GM12878 (cell line): ENCODE measurements at regions not wholly inside any gene's neighbourhood (a gene's known extent, or its start where the extent isn't known, plus 50 kb on each side); places are given as distances from the start of the nearest gene placed in this dataset.

Source experiments
- ATAC-seq: fragments of 200-7000 bp; cut with Tn5 transposase; 3 replicates; pipeline ENCODE4 v1.9.1; 2020; ENCODE audit warnings: mild to moderate bottlenecking, moderate library complexity
- BruUV-seq: library from RNA; stranded (reverse); fragments of 400-500 nt; replicated peaks from 2 replicates; lab custom pipeline; 2021; lab: Mats Ljungman, UMichigan
- CTCF ChIA-PET: fragments of 300-600 bp; sonication (Branson Sonifier 250); formaldehyde crosslinking; extraction: SDS; loops from one replicate; lab custom pipeline; 2021; ENCODE audit warnings: inconsistent platforms; lab: Yijun Ruan, JAX
- POLR2A ChIA-PET: fragments of 350-600 bp; formaldehyde crosslinking; extraction: SDS; loops from one replicate; lab custom pipeline; 2021; ENCODE audit warnings: inconsistent platforms; lab: Charles Lee
- RAD21 ChIA-PET: fragments of 300-600 bp; sonication (Branson Sonifier 250); formaldehyde crosslinking; loops from one replicate; lab custom pipeline; 2023; ENCODE audit warnings: antibody characterized with exemption; ENCODE audit not compliant: unreplicated experiment; lab: Charles Lee
- SMC1A ChIA-PET: fragments of 300-600 bp; sonication (Branson Sonifier 250); formaldehyde crosslinking; loops from one replicate; lab custom pipeline; 2023; ENCODE audit not compliant: unreplicated experiment, uncharacterized antibody; lab: Charles Lee
- DNase-seq: peaks from one replicate; pipeline ENCODE4 v3.0.0-alpha.2; 2011; ENCODE audit warnings: low read depth, low spot score
- FAIRE-seq: peaks from 3 replicates; lab custom pipeline; 2011; peaks lifted over from hg19 to GRCh38; lab: Jason Lieb, UNC
- H2AFZ ChIP-seq: 2 replicates; pipeline ENCODE4 v1.6.0; 2011; ENCODE audit warnings: low read depth, low read length, control low read depth; ENCODE audit not compliant: control insufficient read depth
- H3K27ac ChIP-seq: 2 replicates; pipeline ENCODE4 v1.5.1; 2011; ENCODE audit warnings: control low read depth; ENCODE audit not compliant: control insufficient read depth, insufficient read depth
- H3K27me3 ChIP-seq, 2 experiments: replicated peaks in 1 of 2; 2 replicates each; pipeline versions ENCODE4 v1.6.0 to v1.6.1; 2011; ENCODE audit warnings: low read length in 1 of 2; ENCODE audit not compliant: control insufficient read depth in 2 of 2, insufficient read depth in 2 of 2
- H3K36me3 ChIP-seq, 2 experiments: 2 replicates each; pipeline ENCODE4 v1.5.1; 2011; ENCODE audit warnings: low read length in 1 of 2; ENCODE audit not compliant: control insufficient read depth in 2 of 2, insufficient read depth in 2 of 2
- H3K4me1 ChIP-seq: 2 replicates; pipeline ENCODE4 v1.6.1; 2011; ENCODE audit warnings: mild to moderate bottlenecking, low read length, moderate library complexity, mixed read lengths; ENCODE audit not compliant: control insufficient read depth, insufficient read depth
- H3K4me2 ChIP-seq: 2 replicates; pipeline ENCODE4 v1.6.0; 2011; ENCODE audit warnings: control low read depth; ENCODE audit not compliant: control insufficient read depth, insufficient read depth
- H3K4me3 ChIP-seq: fragments of 200-600 bp; sonication (generic); 2 replicates; pipeline ENCODE4 v1.5.1; 2016
- H3K79me2 ChIP-seq: 2 replicates; pipeline ENCODE4 v1.6.0; 2011; ENCODE audit warnings: low read length; ENCODE audit not compliant: control insufficient read depth, insufficient read depth
- H3K9ac ChIP-seq: 2 replicates; pipeline ENCODE4 v1.8.0; 2011; ENCODE audit warnings: low read length, control low read depth, mixed read lengths; ENCODE audit not compliant: control insufficient read depth, insufficient read depth
- H3K9me3 ChIP-seq: replicated peaks from 3 replicates; pipeline ENCODE4 v1.5.1; 2011; ENCODE audit warnings: mild to moderate bottlenecking, low read length; ENCODE audit not compliant: control insufficient read depth, insufficient read depth
- H4K20me1 ChIP-seq: 2 replicates; pipeline ENCODE4 v1.6.0; 2011; ENCODE audit not compliant: control insufficient read depth, insufficient read depth
- CBX5 ChIP-seq: sonication (generic); IDR thresholded peaks from 2 replicates; pipeline ENCODE4 v1.6.1; 2016; ENCODE audit warnings: low read depth, moderate library complexity, mild to moderate bottlenecking, inconsistent platforms
- CEBPB ChIP-seq, 2 experiments: fragments of 150-350 bp in 1 of 2; IDR thresholded peaks; 2 replicates each; pipeline ENCODE4 v1.6.1; 2012 to 2014; ENCODE audit warnings: low read depth in 2 of 2, low read length in 2 of 2, borderline replicate concordance in 1 of 2, inconsistent platforms in 1 of 2
- GABPA ChIP-seq: IDR thresholded peaks from 2 replicates; pipeline ENCODE4 v1.6.1; 2014; ENCODE audit warnings: antibody characterized with exemption, low read depth, mild to moderate bottlenecking, inconsistent platforms
- MYC ChIP-seq: IDR thresholded peaks from 2 replicates; pipeline ENCODE4 v1.6.1; 2011; ENCODE audit warnings: mild to moderate bottlenecking, low read length, moderate library complexity, inconsistent platforms; ENCODE audit not compliant: insufficient read depth, insufficient replicate concordance, insufficient read length, severe bottlenecking
- NR2C2 ChIP-seq: IDR thresholded peaks from 2 replicates; pipeline ENCODE4 v1.6.1; 2011; ENCODE audit warnings: borderline replicate concordance, low read depth; ENCODE audit not compliant: control insufficient read depth, insufficient read length
- POU2F2 ChIP-seq: IDR thresholded peaks from 3 replicates; pipeline ENCODE4 v1.6.1; 2011; ENCODE audit warnings: low read depth, mild to moderate bottlenecking, low read length, borderline replicate concordance
- STAT1 ChIP-seq: fragments of 450-650 bp; conservative IDR thresholded peaks from 2 replicates; pipeline ENCODE4 v1.6.1; 2014; ENCODE audit warnings: antibody characterized with exemption, mild to moderate bottlenecking
- YY1 ChIP-seq: IDR thresholded peaks from 2 replicates; pipeline ENCODE4 v1.6.1; 2011; ENCODE audit warnings: low read depth, mild to moderate bottlenecking, low read length
- ZNF384 ChIP-seq: IDR thresholded peaks from 2 replicates; pipeline ENCODE4 v1.6.1; 2012; ENCODE audit warnings: low read depth, mild to moderate bottlenecking, low read length, improper control_type of control experiment, borderline replicate concordance
- WGBS: methylation state at CpG from one replicate; pipeline ENCODE4 v1.1.6; 2016; ENCODE audit warnings: low lambda C conversion rate; ENCODE audit not compliant: insufficient replicate concordance, insufficient coverage; ENCODE audit errors: missing lambda C conversion rate; 5-methylcytosine and 5-hydroxymethylcytosine counted together
- in situ Hi-C: fragments of 300-500 bp; cut with MboI; formaldehyde crosslinking; loops from 9 replicates; pipeline ENCODE4 v1.14.3; 2018; ENCODE audit warnings: mixed read lengths
- intact Hi-C: fragments of 100-400 bp; cut with micrococcal nuclease; formaldehyde crosslinking; loops from one replicate; pipeline ENCODE4 v1.14.2; 2022; ENCODE audit not compliant: unreplicated experiment
- TF ChIP-seq, protein P1 (sequence below): fragments of 450-650 bp; formaldehyde crosslinking; IDR thresholded peaks from 2 replicates; pipeline ENCODE4 v1.4.0; 2020; ENCODE audit warnings: mild to moderate bottlenecking, moderate library complexity

DNA sequence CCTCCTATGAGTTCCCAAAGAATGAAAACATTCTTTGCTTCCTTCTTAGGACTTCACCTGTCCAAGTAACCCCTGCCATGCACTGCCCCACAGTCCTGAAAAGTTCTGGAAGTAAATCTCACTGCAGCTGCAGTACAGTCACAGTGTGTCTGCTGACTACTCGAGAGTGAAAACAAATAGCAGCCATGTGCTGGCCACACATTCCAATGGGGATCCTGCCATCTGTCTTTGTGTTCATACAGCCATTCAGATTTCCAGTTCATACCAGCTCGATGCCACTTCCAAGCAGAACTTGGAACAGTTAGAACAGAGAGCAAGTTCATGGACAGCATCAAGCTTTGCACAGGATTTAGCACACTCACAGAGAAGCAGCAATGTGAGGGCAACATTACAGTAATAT lies 629.9 kb upstream of the ACVR2A start:
- POLR2A ChIA-PET: no interaction called here
- intact Hi-C loops: no loop called here

More for the DNA sequence above, 629.9 kb upstream of the ACVR2A start:
- RAD21 ChIA-PET: no interaction called here
- Histone ChIP-seq H3K9ac (no peak overlapping the region), H3K4me2 (no peak overlapping the region), H3K79me2 (no peaks in the 10 kb centered on the region), H3K9me3 (no peaks in the 10 kb centered on the region; the same call in 2 of the 3 replicates), H3K4me3 (no peak overlapping the region), H4K20me1 (no peaks in the 10 kb centered on the region), H3K27me3 (no peaks in the 10 kb centered on the region), H2AFZ (no peak overlapping the region), H3K27ac (no peak overlapping the region), H3K4me1 (no peaks in the 10 kb centered on the region), H3K36me3 (no peaks in the 10 kb centered on the region)
- 67% methylated on average over 2 of the region's 2 CpGs for WGBS
- ATAC-seq (no peak), DNase-seq (no peak), FAIRE-seq (no peak)
- CTCF ChIA-PET: interaction anchor here (0.9 kb wide), 1 partner anchor 170 kb away, joined by 3 read pairs; no protein-coding TSS in a partner anchor
- SMC1A ChIA-PET: interaction anchor here (0.6 to 1.0 kb wide), 2 partner anchors 47 to 320 kb away, joined by 3 to 4 read pairs; no protein-coding TSS in a partner anchor
- in situ Hi-C loops: no loop called here
- TF ChIP-seq YY1 (no peak), CBX5 (no peak), MYC (no peak), CEBPB (IDR thresholded peaks at IDR 0.05; ENCODE audit: borderline replicate concordance in 1 of 2, low read depth in 2 of 2, low read length in 2 of 2) (no peak), NR2C2 (no peak), GABPA (no peak), ZNF384 (no peak), STAT1 (no peak), POU2F2 (no peak)
- TF ChIP-seq, protein P1, sequence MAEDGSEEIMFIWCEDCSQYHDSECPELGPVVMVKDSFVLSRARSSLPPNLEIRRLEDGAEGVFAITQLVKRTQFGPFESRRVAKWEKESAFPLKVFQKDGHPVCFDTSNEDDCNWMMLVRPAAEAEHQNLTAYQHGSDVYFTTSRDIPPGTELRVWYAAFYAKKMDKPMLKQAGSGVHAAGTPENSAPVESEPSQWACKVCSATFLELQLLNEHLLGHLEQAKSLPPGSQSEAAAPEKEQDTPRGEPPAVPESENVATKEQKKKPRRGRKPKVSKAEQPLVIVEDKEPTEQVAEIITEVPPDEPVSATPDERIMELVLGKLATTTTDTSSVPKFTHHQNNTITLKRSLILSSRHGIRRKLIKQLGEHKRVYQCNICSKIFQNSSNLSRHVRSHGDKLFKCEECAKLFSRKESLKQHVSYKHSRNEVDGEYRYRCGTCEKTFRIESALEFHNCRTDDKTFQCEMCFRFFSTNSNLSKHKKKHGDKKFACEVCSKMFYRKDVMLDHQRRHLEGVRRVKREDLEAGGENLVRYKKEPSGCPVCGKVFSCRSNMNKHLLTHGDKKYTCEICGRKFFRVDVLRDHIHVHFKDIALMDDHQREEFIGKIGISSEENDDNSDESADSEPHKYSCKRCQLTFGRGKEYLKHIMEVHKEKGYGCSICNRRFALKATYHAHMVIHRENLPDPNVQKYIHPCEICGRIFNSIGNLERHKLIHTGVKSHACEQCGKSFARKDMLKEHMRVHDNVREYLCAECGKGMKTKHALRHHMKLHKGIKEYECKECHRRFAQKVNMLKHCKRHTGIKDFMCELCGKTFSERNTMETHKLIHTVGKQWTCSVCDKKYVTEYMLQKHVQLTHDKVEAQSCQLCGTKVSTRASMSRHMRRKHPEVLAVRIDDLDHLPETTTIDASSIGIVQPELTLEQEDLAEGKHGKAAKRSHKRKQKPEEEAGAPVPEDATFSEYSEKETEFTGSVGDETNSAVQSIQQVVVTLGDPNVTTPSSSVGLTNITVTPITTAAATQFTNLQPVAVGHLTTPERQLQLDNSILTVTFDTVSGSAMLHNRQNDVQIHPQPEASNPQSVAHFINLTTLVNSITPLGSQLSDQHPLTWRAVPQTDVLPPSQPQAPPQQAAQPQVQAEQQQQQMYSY (CRISPR knock-in tag): no peak
- no TSS peak for BruUV-seq
